Endothelial cell of umbilical vein (primary cell): ENCODE measurements at regions not wholly inside any gene's neighbourhood (a gene's known extent, or its start where the extent isn't known, plus 50 kb on each side); places are given as distances from the start of the nearest gene placed in this dataset.

ENCODE experiments used
- BruUV-seq: library from RNA; stranded (reverse); fragments of 400-500 nt; replicated peaks from 2 replicates; lab custom pipeline; 2021; lab: Mats Ljungman, UMichigan
- CTCF ChIA-PET: fragments of 300-600, 350-600 bp; sonication (Branson Sonifier 250); formaldehyde crosslinking; loops from one replicate; lab custom pipeline; 2021; ENCODE audit warnings: antibody characterized with exemption, inconsistent platforms; lab: Charles Lee
- POLR2A ChIA-PET: fragments of 300-600, 350-600 bp; sonication (Branson Sonifier 250); formaldehyde crosslinking; loops from one replicate; lab custom pipeline; 2021; ENCODE audit warnings: antibody characterized with exemption, inconsistent platforms; lab: Charles Lee
- DNase-seq: peaks from one replicate; pipeline ENCODE4 v3.0.0-alpha.2; 2011; ENCODE audit warnings: low read depth, low spot score
- FAIRE-seq: peaks from 2 replicates; lab custom pipeline; 2011; peaks lifted over from hg19 to GRCh38; lab: Jason Lieb, UNC
- H2AFZ ChIP-seq: 2 replicates; pipeline ENCODE4 v1.6.0; 2012; ENCODE audit warnings: low read depth, low read length, control low read depth, inconsistent platforms
- H3K27ac ChIP-seq: 2 replicates; pipeline ENCODE4 v1.5.1; 2011; ENCODE audit warnings: low read depth, mild to moderate bottlenecking, control low read depth, low read length, moderate library complexity; ENCODE audit not compliant: insufficient read depth
- H3K27me3 ChIP-seq, 2 experiments: 2 replicates each; pipeline versions ENCODE4 v1.6.0 to v1.6.1; 2011; ENCODE audit warnings: low read length in 2 of 2, mixed read lengths in 1 of 2; ENCODE audit not compliant: control insufficient read depth in 2 of 2, insufficient read depth in 2 of 2
- H3K36me3 ChIP-seq, 2 experiments: 2 replicates in 1 of 2; 3 replicates in 1 of 2; pipeline ENCODE4 v1.5.1; 2011; ENCODE audit warnings: low read length in 2 of 2, mild to moderate bottlenecking in 1 of 2, moderate library complexity in 1 of 2; ENCODE audit not compliant: control insufficient read depth in 2 of 2, insufficient read depth in 2 of 2; ENCODE audit errors: extremely low read depth in 1 of 2
- H3K4me1 ChIP-seq: 3 replicates; pipeline ENCODE4 v1.5.1; 2011; ENCODE audit warnings: mild to moderate bottlenecking, low read length; ENCODE audit not compliant: control insufficient read depth, insufficient read depth; ENCODE audit errors: extremely low read depth
- H3K4me2 ChIP-seq: 2 replicates; pipeline ENCODE4 v1.6.1; 2011; ENCODE audit warnings: low read length, control low read depth, mixed read lengths; ENCODE audit not compliant: insufficient read depth
- H3K4me3 ChIP-seq, 3 experiments: fragments of 200-600 bp in 1 of 3; sonication (generic), shearing (Covaris generic) in 1 of 3; replicated peaks in 1 of 3; 2 replicates each; pipeline ENCODE4 v1.5.1; 2011 to 2016; ENCODE audit warnings: control low read depth in 3 of 3, low read length in 3 of 3, mild to moderate bottlenecking in 2 of 3, inconsistent platforms in 1 of 3, low read depth in 1 of 3, moderate library complexity in 1 of 3; ENCODE audit not compliant: insufficient read depth in 1 of 3
- H3K79me2 ChIP-seq: 2 replicates; pipeline ENCODE4 v1.6.0; 2012; ENCODE audit warnings: low read length, inconsistent platforms; ENCODE audit not compliant: control insufficient read depth, insufficient read depth
- H3K9ac ChIP-seq: replicated peaks from 2 replicates; pipeline ENCODE3; 2011; ENCODE audit warnings: low read length, control low read depth; ENCODE audit not compliant: insufficient read depth; ENCODE audit errors: extremely low read depth
- H3K9me1 ChIP-seq: replicated peaks from 3 replicates; pipeline ENCODE4 v1.6.0; 2011; ENCODE audit warnings: mild to moderate bottlenecking, low read length; ENCODE audit not compliant: control insufficient read depth, insufficient read depth; ENCODE audit errors: extremely low read depth
- H3K9me3 ChIP-seq: replicated peaks from 2 replicates; pipeline ENCODE4 v1.5.1; 2012; ENCODE audit warnings: low read length, inconsistent platforms; ENCODE audit not compliant: control insufficient read depth, insufficient read depth
- H4K20me1 ChIP-seq: replicated peaks from 2 replicates; pipeline ENCODE3; 2011; ENCODE audit warnings: mild to moderate bottlenecking, low read length; ENCODE audit not compliant: control insufficient read depth, insufficient read depth; ENCODE audit errors: extremely low read depth
- CTCF ChIP-seq, 2 donors: IDR thresholded peaks; 1 replicate in 1 of 2; 2 replicates in 1 of 2; pipeline ENCODE4 v1.5.1; 2011; ENCODE audit warnings: low read length in 2 of 2, mild to moderate bottlenecking in 2 of 2, moderate library complexity in 2 of 2, control low read depth in 1 of 2, inconsistent platforms in 1 of 2, low read depth in 1 of 2; ENCODE audit not compliant: insufficient read depth in 1 of 2; ENCODE audit errors: extremely low read depth in 1 of 2
- EZH2 ChIP-seq: IDR thresholded peaks from 2 replicates; pipeline ENCODE4 v1.6.1; 2012; ENCODE audit warnings: borderline replicate concordance, low read depth, mild to moderate bottlenecking, moderate library complexity, low read length, inconsistent platforms; ENCODE audit not compliant: severe bottlenecking
- FOS ChIP-seq: IDR thresholded peaks from 2 replicates; pipeline ENCODE4 v1.6.1; 2011; ENCODE audit warnings: mild to moderate bottlenecking, low read length, moderate library complexity, borderline replicate concordance; ENCODE audit not compliant: insufficient read depth
- GATA2 ChIP-seq: IDR thresholded peaks from 2 replicates; pipeline ENCODE4 v1.7.0; 2011; ENCODE audit warnings: low read depth, mild to moderate bottlenecking, moderate library complexity, mixed read lengths, low read length; ENCODE audit not compliant: insufficient read length, insufficient read depth
- JUN ChIP-seq: IDR thresholded peaks from 2 replicates; pipeline ENCODE4 v1.6.1; 2011; ENCODE audit warnings: borderline replicate concordance, low read depth; ENCODE audit not compliant: insufficient read length, insufficient read depth
- MYC ChIP-seq: IDR thresholded peaks from one replicate; pipeline ENCODE4 v1.6.1; 2011; ENCODE audit warnings: mild to moderate bottlenecking, low read depth, low read length
- POLR2A ChIP-seq: IDR thresholded peaks from 2 replicates; pipeline ENCODE4 v1.6.1; 2012; ENCODE audit warnings: low read depth, mild to moderate bottlenecking, control low read depth, low read length
- POLR2AphosphoS5 ChIP-seq: IDR thresholded peaks from 2 replicates; pipeline ENCODE4 v1.6.1; 2012; ENCODE audit warnings: low read depth, mild to moderate bottlenecking, control low read depth, low read length, moderate library complexity; ENCODE audit not compliant: insufficient read depth
- dilution Hi-C: fragments of 300-500 bp; cut with MboI; formaldehyde crosslinking; loops from one replicate; pipeline ENCODE4 v1.15.0; 2019; ENCODE audit warnings: low sequenced_read_pairs; ENCODE audit not compliant: extremely low pct_ligation_motif_present
- intact Hi-C: fragments of 100-400 bp; cut with micrococcal nuclease; formaldehyde crosslinking; loops from one replicate; pipeline ENCODE4 v1.10.0; 2022
- TF ChIP-seq, protein P1 (sequence below): IDR thresholded peaks from 2 replicates; pipeline ENCODE4 v1.6.1; 2011; ENCODE audit not compliant: insufficient read depth, insufficient read length

GRCh38 chr18:65423776-65424175, 327.0 kb upstream of the CDH7 start:
- Histone ChIP-seq H3K4me3 (no peak overlapping the region), H3K4me1 (no peaks in the 10 kb centered on the region), H3K36me3 (no peaks in the 10 kb centered on the region), H3K27me3 (no peaks in the 10 kb centered on the region), H2AFZ (no peak overlapping the region), H4K20me1 (no peaks in the 10 kb centered on the region), H3K9ac (no peak overlapping the region), H3K79me2 (no peaks in the 10 kb centered on the region), H3K4me2 (no peak overlapping the region), H3K9me3 (no peaks in the 10 kb centered on the region), H3K9me1 (no peaks in the 10 kb centered on the region), H3K27ac (no peak overlapping the region)
- DNase-seq (no peak), FAIRE-seq (no peak)
- dilution Hi-C loops, result no loop called here
- CTCF ChIA-PET, result no interaction called here
- TF ChIP-seq POLR2AphosphoS5 (no peak), CTCF (IDR thresholded peaks at IDR 0.05; ENCODE audit: extremely low read depth in 1 of 2, insufficient read depth in 1 of 2, low read depth in 1 of 2, low read length in 2 of 2) (no peak), EZH2 (no peak)
- TF ChIP-seq, protein P1, sequence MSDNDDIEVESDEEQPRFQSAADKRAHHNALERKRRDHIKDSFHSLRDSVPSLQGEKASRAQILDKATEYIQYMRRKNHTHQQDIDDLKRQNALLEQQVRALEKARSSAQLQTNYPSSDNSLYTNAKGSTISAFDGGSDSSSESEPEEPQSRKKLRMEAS, result no peak
- POLR2A ChIA-PET, result no interaction called here
- BruUV-seq, result no TSS peak
- intact Hi-C loops, result no loop called here

DNA sequence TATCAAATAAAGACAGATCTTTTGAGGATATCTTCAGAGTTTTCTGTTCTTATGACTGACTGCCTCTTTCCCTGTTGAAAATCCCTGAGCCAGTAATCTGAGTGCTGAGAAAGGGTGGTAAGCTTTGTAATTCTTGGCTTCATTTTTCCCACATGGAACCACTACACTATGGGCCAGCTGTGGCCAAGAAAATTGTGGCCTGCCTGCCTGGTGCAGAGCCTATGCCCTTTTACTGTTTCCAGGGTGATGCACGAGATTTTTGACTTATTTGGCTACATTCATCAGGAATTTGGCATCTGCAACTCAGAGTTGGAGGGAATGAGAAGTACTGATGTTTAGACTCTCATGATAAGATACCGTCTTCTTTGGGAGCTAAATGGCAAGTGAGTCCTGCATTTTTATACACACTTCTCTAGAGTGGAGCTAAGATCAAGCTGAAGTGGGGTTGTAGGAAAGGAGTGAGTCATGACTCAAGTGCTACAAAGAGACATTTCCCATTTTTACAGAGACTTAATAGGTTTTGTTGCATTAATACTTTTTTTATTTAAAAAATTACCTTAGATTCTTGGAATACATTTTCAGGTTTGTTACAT, 328.2 kb upstream of the CDH7 start:
- intact Hi-C loops (no loop called here), dilution Hi-C loops (no loop called here)
- CTCF ChIA-PET, result no interaction called here
- no peaks in the 10 kb centered on the region for H3K79me2 ChIP-seq
- no peaks in the 10 kb centered on the region for H3K9me1 ChIP-seq
- H3K9me3 ChIP-seq, result no peaks in the 10 kb centered on the region
- POLR2A ChIA-PET, result no interaction called here
- H3K4me1 ChIP-seq, result no peaks in the 10 kb centered on the region
- H3K9ac ChIP-seq, result no peak overlapping the region
- no peaks in the 10 kb centered on the region for H3K36me3 ChIP-seq
- no peak overlapping the region for H3K4me3 ChIP-seq
- no peaks in the 10 kb centered on the region for H3K27me3 ChIP-seq
- no peaks in the 10 kb centered on the region for H4K20me1 ChIP-seq
- TF ChIP-seq, protein P1, result no peak
- no peak for TF ChIP-seq FOS
- no peak for TF ChIP-seq JUN
- no peak for TF ChIP-seq GATA2
- no peak for TF ChIP-seq MYC
- no peak for TF ChIP-seq EZH2
- no peak for TF ChIP-seq POLR2A
- TF ChIP-seq POLR2AphosphoS5, result no peak
- no peak for TF ChIP-seq CTCF (IDR thresholded peaks at IDR 0.05; ENCODE audit: extremely low read depth in 1 of 2, insufficient read depth in 1 of 2, low read depth in 1 of 2, low read length in 2 of 2)
- H3K4me2 ChIP-seq, result no peak overlapping the region
- FAIRE-seq (no peak), DNase-seq (no peak)
- H3K27ac ChIP-seq, result no peak overlapping the region
- H2AFZ ChIP-seq, result no peak overlapping the region
- no TSS peak for BruUV-seq
